ENCODE measurements at regions not wholly inside any gene's neighbourhood (a gene's known extent, or its start where the extent isn't known, plus 50 kb on each side); places are given as distances from the start of the nearest gene placed in this dataset.
"Not testable (repeated sequence)": the region's sequence is repeated elsewhere in the genome, so short reads cannot be mapped to it uniquely, and the experiment has no call there.

- no peak for DNase-seq
These were observed 101.6 kb upstream of the MEF2A start for GRCh38 chr15:99464137-99464536.

GRCh38 chr15:99466701-99467337, 99.0 kb upstream of the MEF2A start:
- no peak for DNase-seq

- DNase-seq: no peak
These were observed 98.5 kb upstream of the MEF2A start for GRCh38 chr15:99467338-99467720.

- DNase-seq: no peak
These were observed 97.8 kb upstream of the MEF2A start for GRCh38 chr15:99467853-99468464.

- DNase-seq: not testable (repeated sequence)
These were observed 95.6 kb upstream of the MEF2A start for GRCh38 chr15:99470204-99470603.

GRCh38 chr15:99472416-99473145, 93.2 kb upstream of the MEF2A start:
- no peak for DNase-seq

- no peak for DNase-seq
These were observed 91.5 kb upstream of the MEF2A start for GRCh38 chr15:99473981-99474906.

GRCh38 chr15:99474909-99475753, 90.7 kb upstream of the MEF2A start:
- no peak for DNase-seq

- no peak for DNase-seq
These were observed 89.9 kb upstream of the MEF2A start for GRCh38 chr15:99475754-99476412.

- no peak for DNase-seq
These were observed 89.2 kb upstream of the MEF2A start for GRCh38 chr15:99476413-99477222.

- no peak for DNase-seq
These were observed 87.9 kb upstream of the MEF2A start for GRCh38 chr15:99477791-99478471.

- no peak for DNase-seq
These were observed 86.8 kb upstream of the MEF2A start for GRCh38 chr15:99478977-99479376.

- DNase-seq: no peak
These were observed 85.6 kb upstream of the MEF2A start for GRCh38 chr15:99480016-99480810.

- no peak for DNase-seq
These were observed 84.5 kb upstream of the MEF2A start for GRCh38 chr15:99481113-99481950.

GRCh38 chr15:99481951-99482230, 83.9 kb upstream of the MEF2A start:
- no peak for DNase-seq

GRCh38 chr15:99482993-99483392, 82.8 kb upstream of the MEF2A start:
- no peak for DNase-seq

GRCh38 chr15:99485153-99485961, 80.4 kb upstream of the MEF2A start:
- DNase-seq: no peak

GRCh38 chr15:99485992-99486370, 79.8 kb upstream of the MEF2A start:
- DNase-seq: no peak
